HG03045 (cell line): ENCODE measurements at regions not wholly inside any gene's neighbourhood (a gene's known extent, or its start where the extent isn't known, plus 50 kb on each side); places are given as distances from the start of the nearest gene placed in this dataset.
A peak's percentile ranks its signal among the peaks of the same experiment; 100 is the strongest.

Source experiments
- ATAC-seq: cut with Tn5 transposase; IDR thresholded peaks from one replicate; pipeline ENCODE4 v1.9.1; 2021; ENCODE audit warnings: mild to moderate bottlenecking, moderate library complexity; ENCODE audit not compliant: unreplicated experiment

DNA sequence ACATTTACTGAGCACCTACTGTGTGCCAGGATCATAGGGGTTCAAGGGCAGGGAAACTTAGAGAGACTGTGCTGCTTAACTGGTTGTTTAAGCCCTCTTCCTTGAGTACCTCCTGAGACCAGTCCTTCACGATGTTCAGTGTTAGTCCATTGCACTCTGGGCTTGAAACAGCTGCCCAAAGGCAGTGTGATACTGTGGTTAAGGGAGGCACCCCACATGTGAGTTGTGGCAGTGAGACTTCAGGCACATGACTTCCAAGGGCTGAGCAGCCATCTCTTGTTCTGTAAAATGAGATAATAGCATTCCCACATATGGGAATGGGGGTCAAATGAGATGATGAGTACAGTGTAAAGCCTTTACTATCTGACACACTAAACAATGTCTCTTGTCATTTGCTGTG, 75.1 kb downstream of the LINGO1 start:
- ATAC-seq, result no peak

- ATAC-seq, result no peak
These were observed 75.6 kb downstream of the LINGO1 start for GRCh38 chr15:77557144-77557543.

- no peak for ATAC-seq
These were observed 76.1 kb downstream of the LINGO1 start for GRCh38 chr15:77556622-77557021.

DNA sequence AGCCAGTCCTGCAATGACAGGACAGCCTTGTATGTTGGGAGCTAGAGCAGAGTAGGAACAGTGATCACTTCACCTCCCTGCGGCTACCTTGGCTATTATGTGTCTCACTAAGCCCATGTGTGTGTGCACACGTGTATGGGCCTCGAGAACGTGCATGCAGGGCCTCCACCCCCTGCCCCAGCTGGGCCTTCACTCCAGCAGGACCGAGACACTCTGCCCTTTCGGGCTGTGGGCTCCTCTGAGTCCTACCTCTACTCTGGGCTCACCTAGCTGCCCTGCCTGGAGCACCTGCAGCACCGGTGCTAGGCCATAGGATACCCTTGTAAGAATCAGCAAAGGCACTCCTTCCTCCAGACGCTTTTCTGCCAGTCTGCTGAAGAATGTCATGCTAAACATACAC, 77.5 kb downstream of the LINGO1 start:
- no peak for ATAC-seq

- ATAC-seq, result no peak
These were observed 78.2 kb downstream of the LINGO1 start for GRCh38 chr15:77554306-77555080.

GRCh38 chr15:77553695-77554094, 79.0 kb downstream of the LINGO1 start:
- ATAC-seq, result no peak

DNA sequence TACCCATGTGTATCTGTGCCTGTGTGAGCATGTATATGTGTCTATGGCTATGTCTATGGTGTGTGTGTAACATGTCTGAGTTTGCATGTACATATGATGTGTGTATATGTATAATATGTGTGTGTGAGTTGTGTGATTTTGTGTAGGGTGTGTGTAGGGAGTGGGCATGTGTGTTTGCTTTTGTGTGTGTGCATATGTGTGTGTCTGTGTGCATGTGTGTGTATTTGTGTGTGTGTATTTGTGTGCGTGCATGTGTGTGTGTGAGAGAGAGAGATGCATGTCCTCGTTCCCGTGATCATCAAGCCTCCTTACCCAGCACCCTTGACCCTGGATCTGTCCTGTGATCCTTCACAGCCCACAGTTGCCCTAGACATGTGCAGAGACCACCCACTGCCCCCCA, 79.5 kb downstream of the LINGO1 start:
- ATAC-seq, result no peak

- ATAC-seq, result no peak
These were observed 80.6 kb downstream of the LINGO1 start for GRCh38 chr15:77552066-77552465.

GRCh38 chr15:77550301-77551251, 82.1 kb downstream of the LINGO1 start:
- no peak for ATAC-seq

GRCh38 chr15:77549576-77550288, 83.0 kb downstream of the LINGO1 start:
- ATAC-seq, result no peak

DNA sequence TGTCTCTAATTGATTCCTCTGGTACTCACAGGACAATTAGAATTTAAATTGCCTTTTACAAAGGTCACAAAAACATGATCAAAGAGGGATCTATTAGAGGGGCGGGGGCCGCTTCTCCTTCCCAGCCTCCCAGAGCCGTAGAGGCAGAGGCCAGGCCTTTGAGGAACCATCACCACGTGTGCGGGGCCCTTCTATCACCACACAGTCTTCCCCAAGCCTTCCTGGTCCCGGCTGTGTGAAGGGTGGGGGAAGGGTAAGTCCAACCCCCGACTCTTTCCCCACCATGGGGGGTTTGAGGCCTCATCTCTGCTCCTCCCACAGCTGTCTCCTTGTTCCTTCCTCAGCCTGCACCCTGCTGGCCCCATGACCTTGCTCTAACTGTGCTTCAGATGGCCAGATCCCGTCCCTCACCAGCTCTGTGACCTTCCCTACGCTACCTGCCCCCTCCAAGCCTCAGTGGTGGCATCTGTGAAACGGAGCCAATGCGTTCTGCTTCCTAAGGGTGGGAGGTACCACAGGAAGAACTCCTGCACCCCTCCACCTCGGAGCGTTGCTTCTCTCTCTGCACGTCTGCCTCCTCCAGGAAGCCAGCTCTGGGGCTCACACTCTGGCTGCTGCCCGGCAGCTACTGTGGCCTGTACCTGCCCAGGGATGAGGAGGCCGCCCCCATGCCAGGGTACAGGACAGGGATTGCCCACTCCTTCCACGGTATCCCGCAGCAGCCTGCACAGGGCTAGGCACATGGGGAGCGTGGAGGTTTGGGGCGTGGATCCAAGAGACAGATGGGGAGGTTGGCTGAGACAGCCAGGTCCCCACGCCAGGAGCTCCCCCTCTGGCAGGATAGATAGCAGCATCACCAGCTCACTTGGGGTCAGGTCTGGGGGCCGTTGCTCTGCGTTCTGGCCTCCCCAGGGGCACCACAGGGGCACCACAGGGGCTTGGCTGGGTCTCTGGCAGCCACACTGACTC, 83.8 kb downstream of the LINGO1 start:
- ATAC-seq, result no peak

- no peak for ATAC-seq
These were observed 84.7 kb downstream of the LINGO1 start for GRCh38 chr15:77547801-77548588.

GRCh38 chr15:77546870-77547269, 85.8 kb downstream of the LINGO1 start:
- ATAC-seq, result no peak

- ATAC-seq, result no peak
These were observed 86.6 kb downstream of the LINGO1 start for GRCh38 chr15:77546050-77546501.

- no peak for ATAC-seq
These were observed 87.7 kb downstream of the LINGO1 start for GRCh38 chr15:77545058-77545457.

DNA sequence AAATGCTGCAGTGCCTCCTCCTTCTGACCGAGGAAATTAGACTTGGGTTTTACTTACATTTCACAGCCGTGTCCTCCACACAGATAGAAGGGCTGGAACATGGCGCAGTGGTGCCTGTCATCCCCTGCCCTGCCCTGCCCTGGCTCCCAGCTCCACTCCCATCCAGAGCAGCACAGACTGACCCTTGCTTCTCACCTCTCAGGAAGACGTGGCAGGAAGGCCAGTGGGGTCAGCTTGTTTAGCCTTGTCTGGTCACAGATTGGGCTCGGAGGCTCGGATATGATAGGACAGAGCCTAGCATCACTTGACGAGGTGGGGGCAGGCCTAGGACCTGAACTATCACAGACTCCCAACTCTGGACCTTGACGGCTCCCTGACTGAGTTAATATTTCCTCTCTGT, 88.5 kb downstream of the LINGO1 start:
- no peak for ATAC-seq

GRCh38 chr15:77543159-77543882, 89.4 kb downstream of the LINGO1 start:
- peak; percentile 75 for ATAC-seq

DNA sequence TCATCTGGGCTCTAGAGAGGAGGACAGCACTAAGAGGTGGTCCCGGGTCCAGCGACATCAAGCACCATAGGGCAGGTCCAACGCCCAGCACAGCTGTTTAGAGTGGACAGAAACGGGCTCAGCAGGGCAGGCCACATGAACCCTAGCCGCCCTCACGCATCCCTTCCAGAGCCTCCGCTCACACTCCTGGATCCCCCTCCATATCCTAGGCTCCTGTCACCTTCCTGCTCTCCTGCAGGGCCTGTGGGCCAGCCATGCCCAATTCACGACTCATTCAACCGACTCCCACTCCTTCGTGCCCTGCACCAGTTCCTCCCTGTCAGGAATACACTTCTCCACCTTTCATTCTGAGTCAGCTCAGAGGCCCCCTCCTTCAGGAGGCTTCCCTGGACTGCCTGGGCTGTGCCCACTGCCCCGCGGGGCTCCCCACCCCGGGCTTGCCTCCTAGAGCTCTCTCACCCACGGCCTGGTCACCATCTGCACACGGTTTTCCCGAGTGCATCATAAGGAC, 90.2 kb downstream of the LINGO1 start:
- no peak for ATAC-seq
